ENCODE measurements at regions not wholly inside any gene's neighbourhood (a gene's known extent, or its start where the extent isn't known, plus 50 kb on each side); places are given as distances from the start of the nearest gene placed in this dataset.

DNA sequence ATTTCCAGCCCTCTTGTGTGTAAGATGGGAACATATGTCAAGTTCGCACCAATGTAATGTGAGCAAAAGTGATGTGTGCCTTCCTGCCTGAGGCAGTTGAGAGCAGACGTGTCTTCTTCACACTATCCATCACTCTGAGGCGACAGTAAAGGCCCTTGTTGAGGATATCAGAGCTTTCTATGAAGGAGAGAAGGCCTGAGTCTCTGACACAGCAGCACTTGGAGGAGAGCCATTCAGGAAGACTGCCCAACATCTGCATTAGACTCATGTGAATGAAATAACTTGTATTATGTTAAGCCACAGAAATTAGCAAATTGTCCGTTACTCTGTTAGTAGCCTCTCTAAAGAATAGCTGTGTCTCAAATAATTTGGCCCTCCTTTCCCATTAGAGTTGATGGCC, 108.8 kb upstream of the CCDC54 start:
- DNase-seq, result no peak
- Histone ChIP-seq H3K9me3 (ENCODE audit: control insufficient read depth, low read length) (peaks cover 8% of the 10 kb centered on the region), H3K27ac (ENCODE audit: low read depth, low read length) (no peak overlapping the region), H3K4me3 (ENCODE audit: low read length) (no peak overlapping the region), H3K9ac (ENCODE audit: extremely low read depth, low read length, poor library complexity, severe bottlenecking) (no peak overlapping the region), H3K27me3 (ENCODE audit: control insufficient read depth, insufficient read depth, low read length, poor library complexity, severe bottlenecking) (no peaks in the 10 kb centered on the region), H3K4me1 (ENCODE audit: control insufficient read depth, insufficient read depth, low read length) (peaks cover 4% of the 10 kb centered on the region), H3K36me3 (ENCODE audit: control insufficient read depth, insufficient read depth, low read length) (no peaks in the 10 kb centered on the region)
- no peak for TF ChIP-seq CTCF (conservative IDR thresholded peaks at IDR 0.05)
- Mint-ChIP-seq H3K36me3 (ENCODE audit: low read depth) (no peaks in the 10 kb centered on the region), H3K27me3 (ENCODE audit: insufficient read depth) (no peaks in the 10 kb centered on the region), H3K9me3 (no peaks in the 10 kb centered on the region), H3K4me1 (peaks cover 16% of the 10 kb centered on the region), H3K27ac (no peak overlapping the region), H3K4me3 (no peak overlapping the region)
- WGBS, 2 experiments (ENCODE audit: insufficient coverage in 1 of 2, insufficient read length in 1 of 2), result 80 to 96% methylated on average over 1 to 4 of the region's 4 CpGs

DNA sequence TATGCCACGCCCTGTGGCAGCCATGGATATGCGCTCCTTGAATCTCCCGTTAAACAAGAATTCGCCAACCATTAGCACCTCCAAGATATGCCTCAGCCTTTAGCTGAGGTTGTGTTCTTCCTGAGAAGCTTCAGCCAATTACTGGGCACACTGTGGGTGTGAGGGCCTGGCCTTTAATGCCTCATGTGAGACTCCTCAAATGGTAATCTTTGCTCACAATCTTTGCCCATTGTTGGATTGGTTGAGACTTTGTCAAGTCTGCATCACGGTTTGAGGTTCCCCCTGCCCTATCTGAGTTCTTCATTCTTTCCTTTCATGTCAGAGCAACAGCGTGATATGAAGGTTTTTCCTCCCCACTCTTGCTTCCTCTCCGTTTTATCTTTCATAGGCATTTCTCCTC, 108.1 kb upstream of the CCDC54 start:
- 82 to 97% methylated on average over 5 to 7 of the region's 7 CpGs for whole genome bisulfite sequencing, 2 experiments (ENCODE audit: insufficient coverage in 1 of 2, insufficient read length in 1 of 2)
- peaks cover 19% of the 10 kb centered on the region for H3K4me1 Mint-ChIP-seq
- Histone ChIP-seq H3K36me3 (ENCODE audit: control insufficient read depth, insufficient read depth, low read length) (no peaks in the 10 kb centered on the region), H3K27ac (ENCODE audit: low read depth, low read length) (no peak overlapping the region), H3K9me3 (ENCODE audit: control insufficient read depth, low read length) (peaks cover 8% of the 10 kb centered on the region), H3K4me1 (ENCODE audit: control insufficient read depth, insufficient read depth, low read length) (peaks cover 4% of the 10 kb centered on the region), H3K9ac (ENCODE audit: extremely low read depth, low read length, poor library complexity, severe bottlenecking) (no peak overlapping the region), H3K4me3 (ENCODE audit: low read length) (no peak overlapping the region), H3K27me3 (ENCODE audit: control insufficient read depth, insufficient read depth, low read length, poor library complexity, severe bottlenecking) (no peaks in the 10 kb centered on the region)
- no peak overlapping the region for H3K27ac Mint-ChIP-seq
- TF ChIP-seq CTCF (conservative IDR thresholded peaks at IDR 0.05), result no peak
- H3K9me3 Mint-ChIP-seq, result no peaks in the 10 kb centered on the region
- H3K27me3 Mint-ChIP-seq (ENCODE audit: insufficient read depth), result no peaks in the 10 kb centered on the region
- no peak overlapping the region for H3K4me3 Mint-ChIP-seq
- H3K36me3 Mint-ChIP-seq (ENCODE audit: low read depth), result no peaks in the 10 kb centered on the region
- peak; percentile 73 for DNase-seq

GRCh38 chr3:107271787-107272387, 105.4 kb upstream of the CCDC54 start:
- Mint-ChIP-seq H3K4me3 (no peak overlapping the region), H3K9me3 (no peaks in the 10 kb centered on the region), H3K36me3 (ENCODE audit: low read depth) (no peaks in the 10 kb centered on the region), H3K27ac (no peak overlapping the region), H3K27me3 (ENCODE audit: insufficient read depth) (no peaks in the 10 kb centered on the region), H3K4me1 (peaks cover 11% of the 10 kb centered on the region)
- no peaks in the 10 kb centered on the region for H3K4me1 ChIP-seq (ENCODE audit: control insufficient read depth, insufficient read depth, low read length)
- H3K4me3 ChIP-seq (ENCODE audit: low read length), result no peak overlapping the region
- TF ChIP-seq CTCF (conservative IDR thresholded peaks at IDR 0.05), result peak; percentile 85
- no peak overlapping the region for H3K27ac ChIP-seq (ENCODE audit: low read depth, low read length)
- no peaks in the 10 kb centered on the region for H3K36me3 ChIP-seq (ENCODE audit: control insufficient read depth, insufficient read depth, low read length)
- H3K9ac ChIP-seq (ENCODE audit: extremely low read depth, low read length, poor library complexity, severe bottlenecking), result no peak overlapping the region
- H3K27me3 ChIP-seq (ENCODE audit: control insufficient read depth, insufficient read depth, low read length, poor library complexity, severe bottlenecking), result no peaks in the 10 kb centered on the region
- H3K9me3 ChIP-seq (ENCODE audit: control insufficient read depth, low read length), result peaks cover 8% of the 10 kb centered on the region
- no peak for DNase-seq
- 43 to 53% methylated on average over 2 of the region's 3 CpGs for WGBS, 2 experiments (ENCODE audit: insufficient coverage in 1 of 2, insufficient read length in 1 of 2)

Measured in endodermal cell (in vitro differentiated cells).